ENCODE measurements at regions not wholly inside any gene's neighbourhood (a gene's known extent, or its start where the extent isn't known, plus 50 kb on each side); places are given as distances from the start of the nearest gene placed in this dataset.

DNA sequence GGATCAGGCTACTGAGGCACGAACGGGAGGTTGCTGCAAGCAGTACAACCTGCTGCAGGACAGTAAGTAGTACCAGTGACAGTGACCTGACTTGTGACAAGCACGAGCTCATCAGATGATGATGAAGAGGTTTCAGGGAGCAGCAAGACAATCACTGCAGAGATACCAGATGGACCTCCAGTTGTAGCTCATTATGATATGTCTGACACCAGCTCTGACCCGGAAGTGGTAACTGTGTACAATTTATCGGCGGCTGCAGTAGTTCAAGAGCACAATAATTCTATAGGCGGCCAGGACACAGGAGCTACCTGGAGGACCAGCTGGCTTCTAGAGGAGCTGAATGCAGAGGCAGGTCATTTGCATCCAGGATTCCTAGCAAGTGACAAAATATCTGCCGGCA lies 64.0 kb upstream of the GULP1 start:
- Histone ChIP-seq H3K27ac (no peak overlapping the region), H3K36me3 (no peaks in the 10 kb centered on the region), H3K9me3 (no peaks in the 10 kb centered on the region), H3K4me1 (no peaks in the 10 kb centered on the region), H3K27me3 (no peaks in the 10 kb centered on the region), H3K4me3 (no peak overlapping the region)
- intact Hi-C loops (cut with DNase I; ENCODE audit: low total_unique reads), result no loop called here
- no peak for TF ChIP-seq EP300 (IDR thresholded peaks at IDR 0.05; ENCODE audit: low read depth)
- TF ChIP-seq POLR2A (IDR thresholded peaks at IDR 0.05), result no peak
- TF ChIP-seq POLR2AphosphoS5 (IDR thresholded peaks at IDR 0.05), result no peak
- TF ChIP-seq, protein P1, sequence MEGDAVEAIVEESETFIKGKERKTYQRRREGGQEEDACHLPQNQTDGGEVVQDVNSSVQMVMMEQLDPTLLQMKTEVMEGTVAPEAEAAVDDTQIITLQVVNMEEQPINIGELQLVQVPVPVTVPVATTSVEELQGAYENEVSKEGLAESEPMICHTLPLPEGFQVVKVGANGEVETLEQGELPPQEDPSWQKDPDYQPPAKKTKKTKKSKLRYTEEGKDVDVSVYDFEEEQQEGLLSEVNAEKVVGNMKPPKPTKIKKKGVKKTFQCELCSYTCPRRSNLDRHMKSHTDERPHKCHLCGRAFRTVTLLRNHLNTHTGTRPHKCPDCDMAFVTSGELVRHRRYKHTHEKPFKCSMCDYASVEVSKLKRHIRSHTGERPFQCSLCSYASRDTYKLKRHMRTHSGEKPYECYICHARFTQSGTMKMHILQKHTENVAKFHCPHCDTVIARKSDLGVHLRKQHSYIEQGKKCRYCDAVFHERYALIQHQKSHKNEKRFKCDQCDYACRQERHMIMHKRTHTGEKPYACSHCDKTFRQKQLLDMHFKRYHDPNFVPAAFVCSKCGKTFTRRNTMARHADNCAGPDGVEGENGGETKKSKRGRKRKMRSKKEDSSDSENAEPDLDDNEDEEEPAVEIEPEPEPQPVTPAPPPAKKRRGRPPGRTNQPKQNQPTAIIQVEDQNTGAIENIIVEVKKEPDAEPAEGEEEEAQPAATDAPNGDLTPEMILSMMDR (IDR thresholded peaks at IDR 0.05), result no peak
- no peak for DNase-seq
- WGBS, 2 donors (ENCODE audit: low coverage in 1 of 2), result 86% methylated on average over 8 of the region's 8 CpGs; no CpG with 5 or more reads in 1 of the 2 donors
- in situ Hi-C loops (cut with MboI; ENCODE audit: low pct_ligation_motif_present in 1 of 4, low pct_unique_long_range_greater_than_20kb in 1 of 4, low sequenced_read_pairs in 3 of 4), result no loop called here

DNA sequence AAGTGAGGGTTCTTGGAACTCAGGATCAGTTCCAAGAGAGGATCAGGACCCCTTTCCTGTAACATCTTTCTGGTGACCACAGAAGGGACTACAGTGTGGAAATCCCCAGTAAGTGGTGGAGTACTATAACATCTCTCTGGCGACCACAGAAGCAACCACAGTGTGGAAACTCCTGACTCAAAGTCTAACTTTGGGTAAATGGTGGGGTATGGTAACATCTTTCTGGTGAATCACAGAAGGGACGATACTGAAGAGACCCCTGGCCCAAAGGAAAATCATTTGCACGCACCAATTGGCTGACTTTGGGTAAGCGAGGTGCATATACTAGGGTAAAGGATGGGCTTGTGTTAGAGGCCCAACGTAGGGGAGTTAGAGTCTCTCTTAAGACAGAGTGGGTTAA lies 56.3 kb upstream of the GULP1 start:
- Histone ChIP-seq H3K4me1 (no peaks in the 10 kb centered on the region), H3K36me3 (no peaks in the 10 kb centered on the region), H3K27ac (no peak overlapping the region), H3K9me3 (no peaks in the 10 kb centered on the region), H3K4me3 (no peak overlapping the region), H3K27me3 (no peaks in the 10 kb centered on the region)
- 82 to 100% methylated on average over 3 to 5 of the region's 5 CpGs for WGBS, 2 donors (ENCODE audit: low coverage in 1 of 2)
- in situ Hi-C loops (cut with MboI; ENCODE audit: low pct_ligation_motif_present in 1 of 4, low pct_unique_long_range_greater_than_20kb in 1 of 4, low sequenced_read_pairs in 3 of 4), result no loop called here
- DNase-seq, result no peak
- TF ChIP-seq, protein P1 (IDR thresholded peaks at IDR 0.05), result no peak
- TF ChIP-seq POLR2A (IDR thresholded peaks at IDR 0.05) (no peak), EP300 (IDR thresholded peaks at IDR 0.05; ENCODE audit: low read depth) (no peak), POLR2AphosphoS5 (IDR thresholded peaks at IDR 0.05) (no peak)
- intact Hi-C loops (cut with DNase I; ENCODE audit: low total_unique reads), result no loop called here

DNA sequence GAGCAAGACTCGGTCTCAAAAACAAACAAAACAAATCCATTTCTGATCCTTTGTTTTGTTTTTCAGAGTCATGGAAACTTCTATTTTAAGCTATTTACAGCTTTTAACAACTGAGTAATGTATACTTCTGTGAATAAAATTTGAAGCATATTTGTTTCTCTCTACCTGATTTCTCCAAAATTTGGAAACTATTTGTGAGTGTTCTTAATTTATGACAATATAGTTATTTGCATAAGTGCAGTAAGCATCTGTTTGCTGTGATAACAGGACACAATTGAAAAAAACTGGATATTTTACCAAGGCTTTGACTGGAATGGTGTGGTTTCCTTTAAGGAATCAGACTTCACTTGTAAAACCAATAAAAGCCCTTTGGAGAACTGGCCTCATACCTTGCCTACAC lies 53.3 kb upstream of the GULP1 start:
- Histone ChIP-seq H3K4me1 (no peaks in the 10 kb centered on the region), H3K9me3 (no peaks in the 10 kb centered on the region), H3K27me3 (no peaks in the 10 kb centered on the region), H3K4me3 (no peak overlapping the region), H3K36me3 (no peaks in the 10 kb centered on the region), H3K27ac (no peak overlapping the region)
- no peak for DNase-seq
- intact Hi-C loops (cut with DNase I; ENCODE audit: low total_unique reads), result no loop called here
- no peak for TF ChIP-seq POLR2A (IDR thresholded peaks at IDR 0.05)
- TF ChIP-seq EP300 (IDR thresholded peaks at IDR 0.05; ENCODE audit: low read depth), result no peak
- TF ChIP-seq, protein P1 (IDR thresholded peaks at IDR 0.05), result no peak
- no peak for TF ChIP-seq POLR2AphosphoS5 (IDR thresholded peaks at IDR 0.05)
- 0% methylated on average over 1 of the region's 1 CpG; no CpG with 5 or more reads in 1 of the 2 donors for WGBS, 2 donors (ENCODE audit: low coverage in 1 of 2)
- in situ Hi-C loops (cut with MboI; ENCODE audit: low pct_ligation_motif_present in 1 of 4, low pct_unique_long_range_greater_than_20kb in 1 of 4, low sequenced_read_pairs in 3 of 4), result no loop called here
